ENCODE measurements at regions not wholly inside any gene's neighbourhood (a gene's known extent, or its start where the extent isn't known, plus 50 kb on each side); places are given as distances from the start of the nearest gene placed in this dataset.

DNA sequence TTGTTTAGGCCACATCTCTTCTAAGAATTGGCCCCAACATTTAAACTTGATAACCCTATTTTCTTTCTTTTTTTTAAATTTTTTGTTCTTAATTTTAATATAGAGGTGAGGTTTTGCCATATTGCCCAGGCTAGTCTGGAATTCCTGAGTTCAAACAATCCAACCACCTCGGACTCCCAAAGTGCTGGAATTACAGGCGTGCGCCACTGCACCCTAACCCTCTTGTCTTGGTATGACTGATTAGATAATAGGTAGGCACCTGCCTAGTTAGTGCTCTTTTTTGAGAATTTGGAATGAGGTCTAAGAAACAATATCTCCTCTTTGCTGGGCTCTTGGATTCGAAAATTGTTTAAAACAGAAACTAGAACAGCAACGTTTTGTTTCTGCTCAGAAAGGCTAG, 116.4 kb upstream of the GOLGA6L6 start:
- TF ChIP-seq EZH2 (IDR thresholded peaks at IDR 0.05; ENCODE audit: insufficient read depth, low read length), result no peak
- TF ChIP-seq, protein P1, sequence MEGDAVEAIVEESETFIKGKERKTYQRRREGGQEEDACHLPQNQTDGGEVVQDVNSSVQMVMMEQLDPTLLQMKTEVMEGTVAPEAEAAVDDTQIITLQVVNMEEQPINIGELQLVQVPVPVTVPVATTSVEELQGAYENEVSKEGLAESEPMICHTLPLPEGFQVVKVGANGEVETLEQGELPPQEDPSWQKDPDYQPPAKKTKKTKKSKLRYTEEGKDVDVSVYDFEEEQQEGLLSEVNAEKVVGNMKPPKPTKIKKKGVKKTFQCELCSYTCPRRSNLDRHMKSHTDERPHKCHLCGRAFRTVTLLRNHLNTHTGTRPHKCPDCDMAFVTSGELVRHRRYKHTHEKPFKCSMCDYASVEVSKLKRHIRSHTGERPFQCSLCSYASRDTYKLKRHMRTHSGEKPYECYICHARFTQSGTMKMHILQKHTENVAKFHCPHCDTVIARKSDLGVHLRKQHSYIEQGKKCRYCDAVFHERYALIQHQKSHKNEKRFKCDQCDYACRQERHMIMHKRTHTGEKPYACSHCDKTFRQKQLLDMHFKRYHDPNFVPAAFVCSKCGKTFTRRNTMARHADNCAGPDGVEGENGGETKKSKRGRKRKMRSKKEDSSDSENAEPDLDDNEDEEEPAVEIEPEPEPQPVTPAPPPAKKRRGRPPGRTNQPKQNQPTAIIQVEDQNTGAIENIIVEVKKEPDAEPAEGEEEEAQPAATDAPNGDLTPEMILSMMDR (IDR thresholded peaks at IDR 0.05; ENCODE audit: insufficient read depth, low read depth, low read length), result no peak

Measured in astrocyte (in vitro differentiated cells and primary cell).